Heart left ventricle (tissue), 13 donors: ENCODE measurements at regions not wholly inside any gene's neighbourhood (a gene's known extent, or its start where the extent isn't known, plus 50 kb on each side); places are given as distances from the start of the nearest gene placed in this dataset.

ENCODE experiments used
- CTCF ChIP-seq, 12 donors: fragments of 200-600 bp; sonication (generic) in 4 of 12; IDR thresholded peaks; one replicate each; pipeline versions ENCODE4 v1.5.0 to v1.8.0; 2018 to 2022; ENCODE audit warnings: antibody characterized with exemption in 12 of 12, mild to moderate bottlenecking in 5 of 12
- POLR2A ChIP-seq, 2 donors: fragments of 450-650 bp; IDR thresholded peaks; one replicate each; pipeline ENCODE4 v1.6.1; 2017; ENCODE audit warnings: antibody characterized with exemption in 2 of 2, mild to moderate bottlenecking in 2 of 2, moderate library complexity in 2 of 2
- donor health status: ischemic (EF 13 %, LVEDD 7.1; RV severe dilation, severe dysfunction).
- donor health status: DM: no; HTN: yes; CAD: no.
- donor health status: DM: no; HTN: no; CAD: no.
- donor health status: ischemic (EF 25% LVEDD 6.9; RV normal size, moderate dysfunction).
- donor health status: ischemic (EF 25% LVEDD 5.7; RV mildly dilated, moderate dysfunction).
- donor health status: ischemic (EF 35%, LVEDD 5.7; RV mildly dilated, moderate dysfunction).
- donor health status: nonischemic (EF 11% LVEDD 7.7; RV severe dilation, severe dysfunction).
- donor health status: DM: yes; HTN: yes; CAD: no.
- donor health status: PGD.
- donor health status: ischemic (EF 29% LVEDD 5.4; RV normal size, mild dysfunction).
- donor health status: nonischemic (EF 23%, LVEDD 6.1; RV moderate dilation, normal function).

GRCh38 chr4:14834382-14834781, 167.9 kb upstream of the CPEB2 start:
- TF ChIP-seq CTCF (IDR thresholded peaks at IDR 0.05): no peak
- no peak for TF ChIP-seq POLR2A (IDR thresholded peaks at IDR 0.05)
